ENCODE measurements at regions not wholly inside any gene's neighbourhood (a gene's known extent, or its start where the extent isn't known, plus 50 kb on each side); places are given as distances from the start of the nearest gene placed in this dataset.

GRCh38 chr20:48381353-48382120 is 446.3 kb downstream of the PREX1 start (continued):
- TF ChIP-seq THRA (CRISPR knock-in tag; IDR thresholded peaks at IDR 0.05; ENCODE audit: borderline replicate concordance), result peak; percentile 69; the same call in 1 of the 2 replicates
- no peak for TF ChIP-seq ZNF180 (CRISPR knock-in tag; IDR thresholded peaks at IDR 0.05; ENCODE audit: borderline replicate concordance, low read depth)
- no peak for TF ChIP-seq NFIC (IDR thresholded peaks at IDR 0.05; ENCODE audit: low read length)
- no peak for TF ChIP-seq MTF2 (CRISPR knock-in tag; IDR thresholded peaks at IDR 0.05; ENCODE audit: borderline replicate concordance)
- no peak for TF ChIP-seq ZFP36 (IDR thresholded peaks at IDR 0.05; ENCODE audit: borderline replicate concordance, low read depth, low read length, partially characterized antibody)
- no peak; the same call in 1 of the 2 replicates for TF ChIP-seq TFAP4 (IDR thresholded peaks at IDR 0.05; ENCODE audit: borderline replicate concordance, low read depth)
- no peak for TF ChIP-seq TCF7L2 (IDR thresholded peaks at IDR 0.05; ENCODE audit: low read depth, low read length)
- TF ChIP-seq MTA1 (CRISPR knock-in tag; IDR thresholded peaks at IDR 0.05; ENCODE audit: borderline replicate concordance), result peak; percentile 44; the same call in 1 of the 2 replicates
- TF ChIP-seq NCOA2 (CRISPR knock-in tag; IDR thresholded peaks at IDR 0.05), result peak; percentile 83
- no peak for TF ChIP-seq TAF15 (IDR thresholded peaks at IDR 0.05; ENCODE audit: low read depth, low read length, poor library complexity, severe bottlenecking)
- no peak; the same call in 1 of the 2 replicates for TF ChIP-seq RBAK (CRISPR knock-in tag; IDR thresholded peaks at IDR 0.05)
- no peak for TF ChIP-seq ZNF33A (CRISPR knock-in tag; IDR thresholded peaks at IDR 0.05; ENCODE audit: borderline replicate concordance)
- TF ChIP-seq KIAA2018 (CRISPR knock-in tag; IDR thresholded peaks at IDR 0.05; ENCODE audit: borderline replicate concordance), result no peak
- no peak for TF ChIP-seq SNAPC5 (CRISPR knock-in tag; IDR thresholded peaks at IDR 0.05; ENCODE audit: borderline replicate concordance)
- no peak for TF ChIP-seq ZNF333 (CRISPR knock-in tag; IDR thresholded peaks at IDR 0.05; ENCODE audit: borderline replicate concordance)
- TF ChIP-seq ESRRA (CRISPR knock-in tag; IDR thresholded peaks at IDR 0.05; ENCODE audit: low read depth), result 0 out of 2 replicates have a peak, but pooled peaks have one; percentile 38
- TF ChIP-seq ERF (CRISPR knock-in tag; IDR thresholded peaks at IDR 0.05), result 0 out of 2 replicates have a peak, but pooled peaks have one; percentile 30
- 0 out of 2 replicates have a peak, but pooled peaks have one; percentile 27 for TF ChIP-seq CHCHD3 (CRISPR knock-in tag; IDR thresholded peaks at IDR 0.05)
